ENCODE measurements at regions not wholly inside any gene's neighbourhood (a gene's known extent, or its start where the extent isn't known, plus 50 kb on each side); places are given as distances from the start of the nearest gene placed in this dataset.
A peak's percentile ranks its signal among the peaks of the same experiment; 100 is the strongest.

- POLR2A ChIA-PET: no interaction called here
- DNase-seq (no peak), ATAC-seq (no peak)
- Mint-ChIP-seq H3K27ac (no peak overlapping the region), H3K4me1 (peaks cover 9 to 27% (median 17%) of the 10 kb centered on the region in 4 donors), H3K36me3 (peaks cover 0 to 4% (median 0%) of the 10 kb centered on the region in 3 donors), H3K9me3 (peaks cover 0 to 4% (median 0%) of the 10 kb centered on the region in 9 donors), H3K4me3 (no peak overlapping the region), H3K27me3 (no peaks in the 10 kb centered on the region)
Observed at GRCh38 chr10:47241256-47241655, 58.7 kb upstream of the GDF10 start.

GRCh38 chr10:47241946-47242867, 57.8 kb upstream of the GDF10 start:
- Mint-ChIP-seq H3K4me3 (no peak overlapping the region), H3K27me3 (no peaks in the 10 kb centered on the region), H3K36me3 (no peaks in the 10 kb centered on the region), H3K27ac (peak overlapping the region in 2 of 10 donors; percentile 7 to 35), H3K4me1 (peaks cover 12 to 33% (median 17%) of the 10 kb centered on the region in 4 donors), H3K9me3 (no peaks in the 10 kb centered on the region)
- DNase-seq (no peak), ATAC-seq (no peak)
- POLR2A ChIA-PET: no interaction called here

- Mint-ChIP-seq H3K4me3 (no peak overlapping the region), H3K9me3 (no peaks in the 10 kb centered on the region)
Observed at GRCh38 chr10:47243356-47243755, 56.6 kb upstream of the GDF10 start.

GRCh38 chr10:47243791-47244190, 56.2 kb upstream of the GDF10 start:
- H3K9me3 Mint-ChIP-seq: no peaks in the 10 kb centered on the region

More at GRCh38 chr10:47243356-47243755, 56.6 kb upstream of the GDF10 start:
- H3K4me1 Mint-ChIP-seq: peaks cover 10 to 37% (median 19%) of the 10 kb centered on the region in 4 donors
- no peaks in the 10 kb centered on the region for H3K27me3 Mint-ChIP-seq
- ATAC-seq (no peak), DNase-seq (no peak)
- POLR2A ChIA-PET: no interaction called here
- no peaks in the 10 kb centered on the region for H3K36me3 Mint-ChIP-seq
- peak overlapping the region in 2 of 10 donors; percentile 20 to 25 for H3K27ac Mint-ChIP-seq

GRCh38 chr10:47244560-47245500, 55.2 kb upstream of the GDF10 start:
- Mint-ChIP-seq H3K27ac (peak overlapping the region in 4 of 10 donors; percentile 11 to 71 (median 46)), H3K4me3 (no peak overlapping the region), H3K4me1 (peaks cover 14 to 37% (median 25%) of the 10 kb centered on the region in 4 donors), H3K27me3 (no peaks in the 10 kb centered on the region), H3K9me3 (no peaks in the 10 kb centered on the region), H3K36me3 (no peaks in the 10 kb centered on the region)
- POLR2A ChIA-PET: interaction anchor here (1.4 kb wide), 1 partner anchor 12 kb away, joined by 5 read pairs; no protein-coding TSS in a partner anchor
- ATAC-seq (no peak), DNase-seq (no peak)

More at GRCh38 chr10:47243791-47244190, 56.2 kb upstream of the GDF10 start:
- Mint-ChIP-seq H3K27me3 (no peaks in the 10 kb centered on the region), H3K36me3 (no peaks in the 10 kb centered on the region), H3K4me3 (no peak overlapping the region), H3K27ac (peak overlapping the region in 3 of 10 donors; percentile 20 to 59 (median 34)), H3K4me1 (peaks cover 15 to 41% (median 24%) of the 10 kb centered on the region in 4 donors)
- no peak for DNase-seq
- ATAC-seq: no peak
- POLR2A ChIA-PET: no interaction called here

GRCh38 chr10:47245731-47246350, 54.2 kb upstream of the GDF10 start:
- ATAC-seq (no peak), DNase-seq (peak in 1 of 10 donors; percentile 11)
- POLR2A ChIA-PET: interaction anchor here (0.7 to 1.8 kb wide), 4 partner anchors 9 to 18 kb away, joined by 3 to 5 read pairs (median 4); no protein-coding TSS in a partner anchor
- H3K4me1 Mint-ChIP-seq: peaks cover 11 to 29% (median 23%) of the 10 kb centered on the region in 4 donors
- no peaks in the 10 kb centered on the region for H3K9me3 Mint-ChIP-seq
- no peaks in the 10 kb centered on the region for H3K27me3 Mint-ChIP-seq
- H3K27ac Mint-ChIP-seq: peak overlapping the region in 1 of 10 donors; percentile 19
- H3K4me3 Mint-ChIP-seq: no peak overlapping the region
- no peaks in the 10 kb centered on the region for H3K36me3 Mint-ChIP-seq

GRCh38 chr10:47246406-47247147, 53.4 kb upstream of the GDF10 start:
- H3K27ac Mint-ChIP-seq: no peak overlapping the region
- H3K27me3 Mint-ChIP-seq: no peaks in the 10 kb centered on the region
- H3K4me3 Mint-ChIP-seq: no peak overlapping the region
- ATAC-seq (no peak), DNase-seq (peak in 1 of 10 donors; percentile 7)
- no peaks in the 10 kb centered on the region for H3K36me3 Mint-ChIP-seq
- H3K9me3 Mint-ChIP-seq: no peaks in the 10 kb centered on the region
- POLR2A ChIA-PET: interaction anchor here (0.7 to 1.8 kb wide), 5 partner anchors 8 to 17 kb away, joined by 3 to 5 read pairs (median 4); no protein-coding TSS in a partner anchor
- H3K4me1 Mint-ChIP-seq: peaks cover 14 to 29% (median 24%) of the 10 kb centered on the region in 4 donors

GRCh38 chr10:47247148-47248059, 52.6 kb upstream of the GDF10 start:
- Mint-ChIP-seq H3K27me3 (no peaks in the 10 kb centered on the region), H3K4me3 (no peak overlapping the region), H3K4me1 (peaks cover 14 to 30% (median 22%) of the 10 kb centered on the region in 4 donors), H3K27ac (peak overlapping the region in 1 of 10 donors; percentile 88), H3K9me3 (no peaks in the 10 kb centered on the region), H3K36me3 (no peaks in the 10 kb centered on the region)
- POLR2A ChIA-PET: interaction anchor here (1.4 to 1.8 kb wide), 2 partner anchors 8 to 16 kb away, joined by 4 read pairs; no protein-coding TSS in a partner anchor
- ATAC-seq (no peak), DNase-seq (peak in 1 of 10 donors; percentile 14)

GRCh38 chr10:47248386-47249090, 51.5 kb upstream of the GDF10 start:
- Mint-ChIP-seq H3K27ac (peak overlapping the region in 6 of 10 donors; percentile 7 to 88 (median 36)), H3K27me3 (no peaks in the 10 kb centered on the region), H3K36me3 (no peaks in the 10 kb centered on the region), H3K4me3 (no peak overlapping the region), H3K9me3 (no peaks in the 10 kb centered on the region), H3K4me1 (peaks cover 11 to 27% (median 22%) of the 10 kb centered on the region in 4 donors)
- DNase-seq (no peak), ATAC-seq (no peak)
- POLR2A ChIA-PET: no interaction called here

GRCh38 chr10:47249881-47250280, 50.1 kb upstream of the GDF10 start:
- H3K27ac Mint-ChIP-seq: no peak overlapping the region
- no peaks in the 10 kb centered on the region for H3K27me3 Mint-ChIP-seq
- POLR2A ChIA-PET: no interaction called here
- H3K36me3 Mint-ChIP-seq: no peaks in the 10 kb centered on the region
- H3K4me3 Mint-ChIP-seq: no peak overlapping the region
- no peaks in the 10 kb centered on the region for H3K9me3 Mint-ChIP-seq
- DNase-seq (peak in 1 of 10 donors; percentile 11), ATAC-seq (no peak)
- peaks cover 16 to 38% (median 29%) of the 10 kb centered on the region in 4 donors for H3K4me1 Mint-ChIP-seq
